Type B pancreatic cell (in vitro differentiated cells): ENCODE measurements at regions not wholly inside any gene's neighbourhood (a gene's known extent, or its start where the extent isn't known, plus 50 kb on each side); places are given as distances from the start of the nearest gene placed in this dataset.

ENCODE experiments used
- DNase-seq: peaks from one replicate; pipeline ENCODE4 v3.0.0; 2021; ENCODE audit warnings: mixed read lengths; ENCODE audit not compliant: unreplicated experiment; ENCODE audit errors: extremely low spot score
- H3K27ac Mint-ChIP-seq: 2 replicates; pipeline ENCODE4 v1.8.0; 2021; ENCODE audit warnings: mild to moderate bottlenecking, mixed read lengths
- H3K27me3 Mint-ChIP-seq: 2 replicates; pipeline ENCODE4 v1.8.0; 2021; ENCODE audit warnings: mixed read lengths
- H3K36me3 Mint-ChIP-seq: 2 replicates; pipeline ENCODE4 v1.8.0; 2021; ENCODE audit warnings: mixed read lengths
- H3K4me1 Mint-ChIP-seq: one replicate; pipeline ENCODE4 v1.8.0; 2021; ENCODE audit warnings: mixed read lengths; ENCODE audit not compliant: unreplicated experiment
- H3K4me3 Mint-ChIP-seq: 2 replicates; pipeline ENCODE4 v1.8.0; 2021; ENCODE audit warnings: mild to moderate bottlenecking, mixed read lengths
- H3K9me3 Mint-ChIP-seq: 2 replicates; pipeline ENCODE4 v1.8.0; 2021; ENCODE audit warnings: mixed read lengths
- CTCF ChIP-seq: fragments of 200-600 bp; sonication (generic); conservative IDR thresholded peaks from 2 replicates; pipeline ENCODE4 v1.5.0; 2021; ENCODE audit warnings: antibody characterized with exemption, mild to moderate bottlenecking

GRCh38 chr4:15348695-15349094, 79.1 kb upstream of the C1QTNF7 start:
- Mint-ChIP-seq H3K4me1 (peaks cover 38% of the 10 kb centered on the region), H3K9me3 (peaks cover 5% of the 10 kb centered on the region), H3K36me3 (no peaks in the 10 kb centered on the region), H3K27me3 (no peaks in the 10 kb centered on the region), H3K4me3 (no peak overlapping the region), H3K27ac (no peak overlapping the region)
- no peak for DNase-seq
- TF ChIP-seq CTCF: no peak

- H3K9me3 Mint-ChIP-seq: peaks cover 5% of the 10 kb centered on the region
- no peak for TF ChIP-seq CTCF
- DNase-seq: no peak
- H3K4me3 Mint-ChIP-seq: peak overlapping the region; percentile 18
- no peaks in the 10 kb centered on the region for H3K36me3 Mint-ChIP-seq
- H3K4me1 Mint-ChIP-seq: peaks cover 41% of the 10 kb centered on the region
- no peaks in the 10 kb centered on the region for H3K27me3 Mint-ChIP-seq
- peak overlapping the region; percentile 17 for H3K27ac Mint-ChIP-seq
These were observed 78.3 kb upstream of the C1QTNF7 start for GRCh38 chr4:15349531-15349935.

- H3K27me3 Mint-ChIP-seq: no peaks in the 10 kb centered on the region
- peaks cover 44% of the 10 kb centered on the region for H3K4me1 Mint-ChIP-seq
- peak overlapping the region; percentile 17 for H3K27ac Mint-ChIP-seq
These were observed 77.9 kb upstream of the C1QTNF7 start for GRCh38 chr4:15349965-15350364.

GRCh38 chr4:15352524-15352923, 75.3 kb upstream of the C1QTNF7 start:
- no peaks in the 10 kb centered on the region for H3K27me3 Mint-ChIP-seq
- TF ChIP-seq CTCF: no peak
- H3K4me1 Mint-ChIP-seq: peaks cover 38% of the 10 kb centered on the region
- DNase-seq: no peak
- H3K36me3 Mint-ChIP-seq: no peaks in the 10 kb centered on the region
- no peaks in the 10 kb centered on the region for H3K9me3 Mint-ChIP-seq
- no peak overlapping the region for H3K4me3 Mint-ChIP-seq
- no peak overlapping the region for H3K27ac Mint-ChIP-seq

More at GRCh38 chr4:15349965-15350364, 77.9 kb upstream of the C1QTNF7 start:
- H3K9me3 Mint-ChIP-seq: peaks cover 5% of the 10 kb centered on the region
- TF ChIP-seq CTCF: no peak
- H3K4me3 Mint-ChIP-seq: peak overlapping the region; percentile 17
- no peaks in the 10 kb centered on the region for H3K36me3 Mint-ChIP-seq
- DNase-seq: no peak

GRCh38 chr4:15353207-15353606, 74.6 kb upstream of the C1QTNF7 start:
- H3K27me3 Mint-ChIP-seq: no peaks in the 10 kb centered on the region
- peaks cover 31% of the 10 kb centered on the region for H3K4me1 Mint-ChIP-seq
- H3K36me3 Mint-ChIP-seq: no peaks in the 10 kb centered on the region
- DNase-seq: no peak
- no peaks in the 10 kb centered on the region for H3K9me3 Mint-ChIP-seq
- H3K27ac Mint-ChIP-seq: no peak overlapping the region
- TF ChIP-seq CTCF: no peak
- no peak overlapping the region for H3K4me3 Mint-ChIP-seq
